ENCODE measurements at regions not wholly inside any gene's neighbourhood (a gene's known extent, or its start where the extent isn't known, plus 50 kb on each side); places are given as distances from the start of the nearest gene placed in this dataset.

DNA sequence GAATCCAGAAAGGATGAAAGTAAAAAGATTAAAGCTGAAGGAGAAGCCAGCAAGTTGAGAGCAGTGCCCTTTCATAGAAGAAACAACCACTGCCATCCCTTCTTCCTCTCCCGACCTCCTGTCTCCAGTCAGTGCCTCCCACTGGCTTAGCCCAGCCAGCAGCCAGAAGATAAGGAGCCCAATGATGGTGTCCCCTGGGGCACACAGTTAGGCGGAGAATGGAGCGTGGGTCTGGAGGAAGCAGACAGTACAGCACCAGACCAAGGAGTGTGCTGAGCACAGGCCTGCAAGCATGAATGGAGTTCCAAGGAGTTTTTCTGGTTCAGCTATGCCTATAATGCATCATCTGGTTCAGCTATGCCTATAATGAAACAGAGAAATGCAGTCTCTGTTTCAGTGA is 54.3 kb upstream of the TNRC6B start:
- TF ChIP-seq, protein P1, sequence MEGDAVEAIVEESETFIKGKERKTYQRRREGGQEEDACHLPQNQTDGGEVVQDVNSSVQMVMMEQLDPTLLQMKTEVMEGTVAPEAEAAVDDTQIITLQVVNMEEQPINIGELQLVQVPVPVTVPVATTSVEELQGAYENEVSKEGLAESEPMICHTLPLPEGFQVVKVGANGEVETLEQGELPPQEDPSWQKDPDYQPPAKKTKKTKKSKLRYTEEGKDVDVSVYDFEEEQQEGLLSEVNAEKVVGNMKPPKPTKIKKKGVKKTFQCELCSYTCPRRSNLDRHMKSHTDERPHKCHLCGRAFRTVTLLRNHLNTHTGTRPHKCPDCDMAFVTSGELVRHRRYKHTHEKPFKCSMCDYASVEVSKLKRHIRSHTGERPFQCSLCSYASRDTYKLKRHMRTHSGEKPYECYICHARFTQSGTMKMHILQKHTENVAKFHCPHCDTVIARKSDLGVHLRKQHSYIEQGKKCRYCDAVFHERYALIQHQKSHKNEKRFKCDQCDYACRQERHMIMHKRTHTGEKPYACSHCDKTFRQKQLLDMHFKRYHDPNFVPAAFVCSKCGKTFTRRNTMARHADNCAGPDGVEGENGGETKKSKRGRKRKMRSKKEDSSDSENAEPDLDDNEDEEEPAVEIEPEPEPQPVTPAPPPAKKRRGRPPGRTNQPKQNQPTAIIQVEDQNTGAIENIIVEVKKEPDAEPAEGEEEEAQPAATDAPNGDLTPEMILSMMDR (IDR thresholded peaks at IDR 0.05; ENCODE audit: extremely low read depth, missing control alignments) = no peak
- no peak for DNase-seq (ENCODE audit: low spot score)

Measured in GM20000 (cell line).